Gastrocnemius medialis (tissue), 4 donors: ENCODE measurements at regions not wholly inside any gene's neighbourhood (a gene's known extent, or its start where the extent isn't known, plus 50 kb on each side); places are given as distances from the start of the nearest gene placed in this dataset.
"Not testable (repeated sequence)": the region's sequence is repeated elsewhere in the genome, so short reads cannot be mapped to it uniquely, and the experiment has no call there.

Experiments used
- ATAC-seq, 2 donors: fragments of 150-250 bp; one replicate each; pipeline ENCODE4 v1.9.1; 2016
- DNase-seq, 2 donors: peaks; one replicate each; pipeline ENCODE4 v3.0.0-alpha.2; 2019
- H3K27ac ChIP-seq, 4 donors: fragments of 200-600 bp; sonication (generic); 1 replicate in 1 of 4; 2 replicates in 3 of 4; pipeline ENCODE4 v1.5.1; 2016 to 2018; ENCODE audit warnings: mild to moderate bottlenecking in 2 of 4, moderate library complexity in 1 of 4
- H3K27me3 ChIP-seq, 3 donors: fragments of 200-600 bp; sonication (generic) in 2 of 3; 1 replicate in 1 of 3; 2 replicates in 2 of 3; pipeline versions ENCODE4 v1.5.1 to v1.6.0; 2016 to 2019; ENCODE audit warnings: mild to moderate bottlenecking in 1 of 3, moderate library complexity in 1 of 3
- H3K36me3 ChIP-seq, 2 donors: fragments of 200-600 bp; sonication (generic) in 1 of 2; one replicate each; pipeline ENCODE4 v1.5.1; 2017 to 2018
- H3K4me1 ChIP-seq, 2 donors: fragments of 200-600 bp; sonication (generic) in 1 of 2; one replicate each; pipeline ENCODE4 v1.5.1; 2016 to 2017; ENCODE audit warnings: mild to moderate bottlenecking in 2 of 2
- H3K4me3 ChIP-seq, 4 donors: fragments of 200-600 bp; sonication (generic) in 3 of 4; 1 replicate in 1 of 4; 2 replicates in 3 of 4; pipeline ENCODE4 v1.5.1; 2016 to 2019; ENCODE audit warnings: mild to moderate bottlenecking in 2 of 4
- H3K9me3 ChIP-seq, 3 donors: fragments of 200-600 bp; sonication (generic) in 2 of 3; 1 replicate in 1 of 3; 2 replicates in 2 of 3; pipeline ENCODE4 v1.5.1; 2016 to 2019
- CTCF ChIP-seq, 5 experiments: fragments of 450-650 bp in 3 of 5; fragments of 200-600 bp in 2 of 5; sonication (generic) in 2 of 5; IDR thresholded peaks in 4 of 5; conservative IDR thresholded peaks in 1 of 5; 1 replicate in 4 of 5; 2 replicates in 1 of 5; pipeline ENCODE4 v1.5.1; 2016 to 2019; ENCODE audit warnings: antibody characterized with exemption in 5 of 5, mild to moderate bottlenecking in 3 of 5, moderate library complexity in 3 of 5
- POLR2A ChIP-seq, 2 donors: fragments of 450-650 bp; IDR thresholded peaks; one replicate each; pipeline ENCODE4 v1.6.1; 2017; ENCODE audit warnings: antibody characterized with exemption in 2 of 2, mild to moderate bottlenecking in 2 of 2, moderate library complexity in 2 of 2
- in situ Hi-C, 4 donors: fragments of 200-750 bp; cut with MboI; loops; one replicate each; pipeline versions ENCODE4 v1.15.0 to v1.8.0; 2017; ENCODE audit warnings: low sequenced_read_pairs in 4 of 4
- intact Hi-C: fragments of 100-400 bp; cut with DNase I; formaldehyde crosslinking; loops from one replicate; pipeline ENCODE4 v1.15.1; 2023; ENCODE audit warnings: low total_unique reads

- no peak overlapping the region for H3K27ac ChIP-seq
- H3K27me3 ChIP-seq = no peaks in the 10 kb centered on the region
- intact Hi-C loops (no loop called here), in situ Hi-C loops (no loop called here)
- DNase-seq (no peak), ATAC-seq (no peak)
- TF ChIP-seq CTCF (IDR thresholded peaks at IDR 0.05 in 4 of 5, conservative IDR thresholded peaks at IDR 0.05 in 1 of 5) (no peak), POLR2A (IDR thresholded peaks at IDR 0.05) (no peak)
- H3K9me3 ChIP-seq = no peaks in the 10 kb centered on the region
- H3K4me3 ChIP-seq = no peak overlapping the region
- H3K4me1 ChIP-seq = no peaks in the 10 kb centered on the region
- no peaks in the 10 kb centered on the region for H3K36me3 ChIP-seq
Measured at GRCh38 chr11:89583580-89583979, 92.4 kb upstream of the NOX4 start.

- ATAC-seq, H3K4me1 ChIP-seq, H3K9me3 ChIP-seq, H3K27me3 ChIP-seq, in situ Hi-C loops, H3K4me3 ChIP-seq, H3K36me3 ChIP-seq, H3K27ac ChIP-seq, DNase-seq, intact Hi-C loops: not testable (repeated sequence)
Measured at GRCh38 chr11:89585046-89585445, 93.9 kb upstream of the NOX4 start.

- H3K27me3 ChIP-seq, in situ Hi-C loops, intact Hi-C loops: not testable (repeated sequence)
Measured at GRCh38 chr11:89585471-89585870, 94.3 kb upstream of the NOX4 start.

GRCh38 chr11:89589413-89589812 lies 98.2 kb upstream of the NOX4 start:
- H3K27ac ChIP-seq, H3K9me3 ChIP-seq, H3K4me3 ChIP-seq, intact Hi-C loops, in situ Hi-C loops, H3K27me3 ChIP-seq, DNase-seq, H3K36me3 ChIP-seq, H3K4me1 ChIP-seq, ATAC-seq: not testable (repeated sequence)

More at GRCh38 chr11:89585471-89585870, 94.3 kb upstream of the NOX4 start:
- H3K4me3 ChIP-seq, H3K9me3 ChIP-seq, H3K4me1 ChIP-seq, DNase-seq, ATAC-seq, H3K27ac ChIP-seq, H3K36me3 ChIP-seq: not testable (repeated sequence)

- DNase-seq, H3K4me3 ChIP-seq, H3K27ac ChIP-seq, in situ Hi-C loops, intact Hi-C loops, H3K27me3 ChIP-seq, H3K9me3 ChIP-seq, H3K36me3 ChIP-seq, H3K4me1 ChIP-seq, ATAC-seq: not testable (repeated sequence)
Measured at GRCh38 chr11:89590008-89590632, 98.9 kb upstream of the NOX4 start.

- DNase-seq, H3K9me3 ChIP-seq, H3K36me3 ChIP-seq, H3K27ac ChIP-seq, H3K27me3 ChIP-seq, ATAC-seq, intact Hi-C loops, H3K4me1 ChIP-seq, H3K4me3 ChIP-seq: not testable (repeated sequence)
- in situ Hi-C loops = loop anchor here in 1 of 4 donors (25.0 kb wide), 1 partner anchor 514 kb away; no protein-coding TSS in a partner anchor
Measured at GRCh38 chr11:89601263-89601662, 108.8 kb upstream of the TRIM77 start.

- ATAC-seq (no peak), DNase-seq (no peak)
- H3K27me3 ChIP-seq = no peaks in the 10 kb centered on the region
- no peak overlapping the region for H3K4me3 ChIP-seq
- TF ChIP-seq CTCF (IDR thresholded peaks at IDR 0.05 in 4 of 5, conservative IDR thresholded peaks at IDR 0.05 in 1 of 5) (no peak), POLR2A (IDR thresholded peaks at IDR 0.05) (no peak)
- H3K36me3 ChIP-seq = no peaks in the 10 kb centered on the region
- no peaks in the 10 kb centered on the region for H3K4me1 ChIP-seq
- H3K9me3 ChIP-seq = no peaks in the 10 kb centered on the region
- in situ Hi-C loops (loop anchor here in 1 of 4 donors (25.0 kb wide), 1 partner anchor 517 kb away; no protein-coding TSS in a partner anchor), intact Hi-C loops (no loop called here)
- H3K27ac ChIP-seq = no peak overlapping the region
Measured at GRCh38 chr11:89604281-89604680, 105.8 kb upstream of the TRIM77 start.

GRCh38 chr11:89606845-89607244 lies 103.3 kb upstream of the TRIM77 start:
- H3K36me3 ChIP-seq, intact Hi-C loops, H3K9me3 ChIP-seq, H3K4me1 ChIP-seq, H3K27ac ChIP-seq, H3K27me3 ChIP-seq, H3K4me3 ChIP-seq, ATAC-seq, DNase-seq: not testable (repeated sequence)
- in situ Hi-C loops = loop anchor here in 1 of 4 donors (25.0 kb wide), 1 partner anchor 520 kb away; no protein-coding TSS in a partner anchor

- not testable (repeated sequence) for ATAC-seq
- in situ Hi-C loops = loop anchor here in 1 of 4 donors (25.0 kb wide), 1 partner anchor 520 kb away; no protein-coding TSS in a partner anchor
- peak overlapping the region in 1 of 4 donors; percentile 9 for H3K27ac ChIP-seq
Measured at GRCh38 chr11:89607497-89607896, 102.6 kb upstream of the TRIM77 start.

More at GRCh38 chr11:89607497-89607896, 102.6 kb upstream of the TRIM77 start:
- H3K9me3 ChIP-seq, DNase-seq, H3K4me3 ChIP-seq, H3K4me1 ChIP-seq, H3K27me3 ChIP-seq, H3K36me3 ChIP-seq, intact Hi-C loops: not testable (repeated sequence)
